Astrocyte (in vitro differentiated cells and primary cell): ENCODE measurements at regions not wholly inside any gene's neighbourhood (a gene's known extent, or its start where the extent isn't known, plus 50 kb on each side); places are given as distances from the start of the nearest gene placed in this dataset.

Experiments used
- DNase-seq: peaks from one replicate; pipeline ENCODE4 v3.0.0-alpha.2; 2010; ENCODE audit warnings: low read depth
- FAIRE-seq: peaks from 2 replicates; lab custom pipeline; 2011; peaks lifted over from hg19 to GRCh38; lab: Jason Lieb, UNC
- H2AFZ ChIP-seq: 2 replicates; pipeline ENCODE4 v1.6.0; 2012; ENCODE audit warnings: low read depth, low read length, inconsistent platforms
- H3K27ac ChIP-seq: 2 replicates; pipeline ENCODE4 v1.5.1; 2011; ENCODE audit warnings: low read depth, low read length, inconsistent platforms
- H3K27me3 ChIP-seq: 2 replicates; pipeline ENCODE4 v1.6.0; 2011; ENCODE audit warnings: low read length, inconsistent platforms; ENCODE audit not compliant: insufficient read depth
- H3K36me3 ChIP-seq: 2 replicates; pipeline ENCODE4 v1.5.1; 2011; ENCODE audit warnings: low read length, inconsistent platforms; ENCODE audit not compliant: insufficient read depth
- H3K4me1 ChIP-seq: 2 replicates; pipeline ENCODE4 v1.5.1; 2011; ENCODE audit warnings: low read length, inconsistent platforms; ENCODE audit not compliant: insufficient read depth
- H3K4me2 ChIP-seq: 2 replicates; pipeline ENCODE4 v1.6.0; 2012; ENCODE audit warnings: low read length, inconsistent platforms
- H3K4me3 ChIP-seq: 2 replicates; pipeline ENCODE4 v1.5.1; 2011; ENCODE audit warnings: low read depth, mild to moderate bottlenecking, low read length, inconsistent platforms; ENCODE audit not compliant: insufficient read depth
- H3K79me2 ChIP-seq: 2 replicates; pipeline ENCODE4 v1.6.0; 2012; ENCODE audit warnings: mild to moderate bottlenecking, low read length, inconsistent platforms; ENCODE audit not compliant: insufficient read depth
- H3K9ac ChIP-seq: 2 replicates; pipeline ENCODE4 v1.6.0; 2012; ENCODE audit warnings: mild to moderate bottlenecking, low read length, inconsistent platforms
- H3K9me3 ChIP-seq: 2 replicates; pipeline ENCODE4 v1.5.1; 2012; ENCODE audit warnings: low read depth, mild to moderate bottlenecking, low read length, inconsistent platforms; ENCODE audit not compliant: insufficient read depth
- H4K20me1 ChIP-seq: 2 replicates; pipeline ENCODE4 v1.6.0; 2012; ENCODE audit warnings: low read length, inconsistent platforms; ENCODE audit not compliant: insufficient read depth
- H3K27ac Mint-ChIP-seq: one replicate; pipeline ENCODE4 v1.8.0; 2021; ENCODE audit warnings: mild to moderate bottlenecking, mixed read lengths; ENCODE audit not compliant: unreplicated experiment
- H3K27me3 Mint-ChIP-seq: one replicate; pipeline ENCODE4 v1.8.0; 2021; ENCODE audit warnings: low read depth, mixed read lengths; ENCODE audit not compliant: unreplicated experiment
- H3K36me3 Mint-ChIP-seq: one replicate; pipeline ENCODE4 v1.8.0; 2021; ENCODE audit warnings: low read depth, mixed read lengths; ENCODE audit not compliant: unreplicated experiment
- H3K4me1 Mint-ChIP-seq: one replicate; pipeline ENCODE4 v1.8.0; 2021; ENCODE audit warnings: low read depth, mixed read lengths; ENCODE audit not compliant: unreplicated experiment
- H3K4me3 Mint-ChIP-seq: one replicate; pipeline ENCODE4 v1.8.0; 2021; ENCODE audit warnings: mild to moderate bottlenecking, moderate library complexity, mixed read lengths; ENCODE audit not compliant: unreplicated experiment
- H3K9me3 Mint-ChIP-seq: one replicate; pipeline ENCODE4 v1.8.0; 2021; ENCODE audit warnings: mild to moderate bottlenecking, mixed read lengths; ENCODE audit not compliant: unreplicated experiment
- CTCF ChIP-seq: IDR thresholded peaks from 2 replicates; pipeline ENCODE4 v1.5.1; 2011; ENCODE audit warnings: low read depth, mild to moderate bottlenecking, inconsistent platforms, low read length, moderate library complexity; ENCODE audit not compliant: insufficient read depth
- EZH2 ChIP-seq: IDR thresholded peaks from 2 replicates; pipeline ENCODE4 v1.6.1; 2012; ENCODE audit warnings: mild to moderate bottlenecking, low read length, inconsistent platforms; ENCODE audit not compliant: insufficient read depth

GRCh38 chr3:103421460-103421859 lies 986.6 kb downstream of the ZPLD1 start:
- H3K9me3 ChIP-seq = no peaks in the 10 kb centered on the region

GRCh38 chr3:103437883-103438282 lies 1003.1 kb downstream of the ZPLD1 start:
- DNase-seq (no peak), FAIRE-seq (no peak)
- Mint-ChIP-seq H3K27ac (no peak overlapping the region), H3K9me3 (peaks cover 9% of the 10 kb centered on the region), H3K4me3 (no peak overlapping the region), H3K4me1 (no peaks in the 10 kb centered on the region), H3K36me3 (no peaks in the 10 kb centered on the region), H3K27me3 (no peaks in the 10 kb centered on the region)
- H3K4me2 ChIP-seq = no peak overlapping the region
- H3K27ac ChIP-seq = no peak overlapping the region
- H2AFZ ChIP-seq = no peak overlapping the region
- no peaks in the 10 kb centered on the region for H3K27me3 ChIP-seq
- H3K36me3 ChIP-seq = no peaks in the 10 kb centered on the region
- H3K9me3 ChIP-seq = peaks cover 8% of the 10 kb centered on the region
- no peaks in the 10 kb centered on the region for H3K4me1 ChIP-seq
- H3K4me3 ChIP-seq = no peak overlapping the region
- no peaks in the 10 kb centered on the region for H3K79me2 ChIP-seq
- TF ChIP-seq CTCF (no peak), EZH2 (no peak)
- no peak overlapping the region for H3K9ac ChIP-seq
- no peaks in the 10 kb centered on the region for H4K20me1 ChIP-seq

More at GRCh38 chr3:103421460-103421859, 986.6 kb downstream of the ZPLD1 start:
- no peak for FAIRE-seq
- Mint-ChIP-seq H3K9me3 (no peaks in the 10 kb centered on the region), H3K27ac (no peak overlapping the region), H3K27me3 (no peaks in the 10 kb centered on the region), H3K4me3 (no peak overlapping the region), H3K36me3 (no peaks in the 10 kb centered on the region), H3K4me1 (no peaks in the 10 kb centered on the region)
- no peaks in the 10 kb centered on the region for H4K20me1 ChIP-seq
- no peak overlapping the region for H3K9ac ChIP-seq
- TF ChIP-seq CTCF = no peak
- TF ChIP-seq EZH2 = no peak
- no peaks in the 10 kb centered on the region for H3K79me2 ChIP-seq
- no peaks in the 10 kb centered on the region for H3K36me3 ChIP-seq
- H3K27ac ChIP-seq = no peak overlapping the region
- H3K4me3 ChIP-seq = no peak overlapping the region
- DNase-seq = no peak
- no peaks in the 10 kb centered on the region for H3K4me1 ChIP-seq
- H3K27me3 ChIP-seq = no peaks in the 10 kb centered on the region
- no peak overlapping the region for H3K4me2 ChIP-seq
- H2AFZ ChIP-seq = no peak overlapping the region

GRCh38 chr3:103440539-103441203 lies 1005.9 kb downstream of the ZPLD1 start:
- H3K9me3 Mint-ChIP-seq = peaks cover 9% of the 10 kb centered on the region
- no peaks in the 10 kb centered on the region for H3K4me1 Mint-ChIP-seq
- no peaks in the 10 kb centered on the region for H3K4me1 ChIP-seq
- no peaks in the 10 kb centered on the region for H4K20me1 ChIP-seq
- H3K27me3 Mint-ChIP-seq = no peaks in the 10 kb centered on the region
- no peak overlapping the region for H3K4me2 ChIP-seq
- H3K9ac ChIP-seq = no peak overlapping the region
- H2AFZ ChIP-seq = no peak overlapping the region
- H3K27me3 ChIP-seq = no peaks in the 10 kb centered on the region
- no peaks in the 10 kb centered on the region for H3K79me2 ChIP-seq
- no peaks in the 10 kb centered on the region for H3K36me3 Mint-ChIP-seq
- peaks cover 8% of the 10 kb centered on the region for H3K9me3 ChIP-seq
- DNase-seq (peak; percentile 44), FAIRE-seq (no peak)
- H3K36me3 ChIP-seq = no peaks in the 10 kb centered on the region
- H3K4me3 Mint-ChIP-seq = no peak overlapping the region
- H3K4me3 ChIP-seq = no peak overlapping the region
- no peak overlapping the region for H3K27ac ChIP-seq
- H3K27ac Mint-ChIP-seq = no peak overlapping the region
- no peak for TF ChIP-seq EZH2
- peak; percentile 27 for TF ChIP-seq CTCF
